ENCODE measurements at regions not wholly inside any gene's neighbourhood (a gene's known extent, or its start where the extent isn't known, plus 50 kb on each side); places are given as distances from the start of the nearest gene placed in this dataset.

DNA sequence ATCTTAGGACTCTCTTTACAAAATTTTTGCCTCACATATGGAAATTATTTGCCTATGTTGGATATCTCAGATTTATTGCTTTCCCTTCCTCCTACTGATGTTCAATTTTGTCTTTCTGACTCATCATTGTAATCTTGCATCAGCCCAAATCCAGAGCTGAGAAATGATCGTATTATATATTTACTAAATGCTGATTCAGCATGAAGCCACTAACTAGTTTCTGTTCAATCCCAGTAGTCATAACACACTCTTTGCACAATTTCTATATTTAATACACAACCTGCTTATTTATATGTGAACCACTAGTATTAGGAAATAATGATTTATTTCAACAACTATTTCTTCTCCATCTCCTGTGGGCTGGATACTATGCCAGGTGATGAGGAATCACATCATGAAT is 161.1 kb upstream of the PCDH17 start:
- no peak for TF ChIP-seq RAD21 (IDR thresholded peaks at IDR 0.05; ENCODE audit: low read depth)
- TF ChIP-seq EZH2 (IDR thresholded peaks at IDR 0.05), result no peak
- no peak for TF ChIP-seq SIN3A (IDR thresholded peaks at IDR 0.05; ENCODE audit: low read depth)
- TF ChIP-seq, protein P1, sequence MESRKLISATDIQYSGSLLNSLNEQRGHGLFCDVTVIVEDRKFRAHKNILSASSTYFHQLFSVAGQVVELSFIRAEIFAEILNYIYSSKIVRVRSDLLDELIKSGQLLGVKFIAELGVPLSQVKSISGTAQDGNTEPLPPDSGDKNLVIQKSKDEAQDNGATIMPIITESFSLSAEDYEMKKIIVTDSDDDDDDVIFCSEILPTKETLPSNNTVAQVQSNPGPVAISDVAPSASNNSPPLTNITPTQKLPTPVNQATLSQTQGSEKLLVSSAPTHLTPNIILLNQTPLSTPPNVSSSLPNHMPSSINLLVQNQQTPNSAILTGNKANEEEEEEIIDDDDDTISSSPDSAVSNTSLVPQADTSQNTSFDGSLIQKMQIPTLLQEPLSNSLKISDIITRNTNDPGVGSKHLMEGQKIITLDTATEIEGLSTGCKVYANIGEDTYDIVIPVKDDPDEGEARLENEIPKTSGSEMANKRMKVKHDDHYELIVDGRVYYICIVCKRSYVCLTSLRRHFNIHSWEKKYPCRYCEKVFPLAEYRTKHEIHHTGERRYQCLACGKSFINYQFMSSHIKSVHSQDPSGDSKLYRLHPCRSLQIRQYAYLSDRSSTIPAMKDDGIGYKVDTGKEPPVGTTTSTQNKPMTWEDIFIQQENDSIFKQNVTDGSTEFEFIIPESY (IDR thresholded peaks at IDR 0.05; ENCODE audit: extremely low read depth, insufficient replicate concordance, low read length), result no peak
- no peak for TF ChIP-seq POLR2A (IDR thresholded peaks at IDR 0.05; ENCODE audit: borderline replicate concordance, extremely low read depth, insufficient read depth, insufficient read length)
- no peak for TF ChIP-seq EZH2phosphoT487 (IDR thresholded peaks at IDR 0.05; ENCODE audit: borderline replicate concordance)
- TF ChIP-seq, protein P2, sequence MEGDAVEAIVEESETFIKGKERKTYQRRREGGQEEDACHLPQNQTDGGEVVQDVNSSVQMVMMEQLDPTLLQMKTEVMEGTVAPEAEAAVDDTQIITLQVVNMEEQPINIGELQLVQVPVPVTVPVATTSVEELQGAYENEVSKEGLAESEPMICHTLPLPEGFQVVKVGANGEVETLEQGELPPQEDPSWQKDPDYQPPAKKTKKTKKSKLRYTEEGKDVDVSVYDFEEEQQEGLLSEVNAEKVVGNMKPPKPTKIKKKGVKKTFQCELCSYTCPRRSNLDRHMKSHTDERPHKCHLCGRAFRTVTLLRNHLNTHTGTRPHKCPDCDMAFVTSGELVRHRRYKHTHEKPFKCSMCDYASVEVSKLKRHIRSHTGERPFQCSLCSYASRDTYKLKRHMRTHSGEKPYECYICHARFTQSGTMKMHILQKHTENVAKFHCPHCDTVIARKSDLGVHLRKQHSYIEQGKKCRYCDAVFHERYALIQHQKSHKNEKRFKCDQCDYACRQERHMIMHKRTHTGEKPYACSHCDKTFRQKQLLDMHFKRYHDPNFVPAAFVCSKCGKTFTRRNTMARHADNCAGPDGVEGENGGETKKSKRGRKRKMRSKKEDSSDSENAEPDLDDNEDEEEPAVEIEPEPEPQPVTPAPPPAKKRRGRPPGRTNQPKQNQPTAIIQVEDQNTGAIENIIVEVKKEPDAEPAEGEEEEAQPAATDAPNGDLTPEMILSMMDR (IDR thresholded peaks at IDR 0.05 in 2 of 3, conservative IDR thresholded peaks at IDR 0.05 in 1 of 3; ENCODE audit: borderline replicate concordance in 1 of 3, insufficient read depth in 1 of 3, low read depth in 2 of 3, low read length in 2 of 3), result no peak
- TF ChIP-seq ELF1 (IDR thresholded peaks at IDR 0.05; ENCODE audit: borderline replicate concordance, low read depth), result no peak
- no peak for TF ChIP-seq TCF7L2 (IDR thresholded peaks at IDR 0.05; ENCODE audit: borderline replicate concordance, extremely low read depth, insufficient read depth, insufficient read length)
- TF ChIP-seq CEBPB (IDR thresholded peaks at IDR 0.05; ENCODE audit: low read depth), result no peak
- no peak for TF ChIP-seq CBX3 (IDR thresholded peaks at IDR 0.05; ENCODE audit: low read depth)
- TF ChIP-seq ZFX (IDR thresholded peaks at IDR 0.05), result no peak
- TF ChIP-seq EGR1 (IDR thresholded peaks at IDR 0.05; ENCODE audit: low read depth), result no peak
- TF ChIP-seq, protein P3, sequence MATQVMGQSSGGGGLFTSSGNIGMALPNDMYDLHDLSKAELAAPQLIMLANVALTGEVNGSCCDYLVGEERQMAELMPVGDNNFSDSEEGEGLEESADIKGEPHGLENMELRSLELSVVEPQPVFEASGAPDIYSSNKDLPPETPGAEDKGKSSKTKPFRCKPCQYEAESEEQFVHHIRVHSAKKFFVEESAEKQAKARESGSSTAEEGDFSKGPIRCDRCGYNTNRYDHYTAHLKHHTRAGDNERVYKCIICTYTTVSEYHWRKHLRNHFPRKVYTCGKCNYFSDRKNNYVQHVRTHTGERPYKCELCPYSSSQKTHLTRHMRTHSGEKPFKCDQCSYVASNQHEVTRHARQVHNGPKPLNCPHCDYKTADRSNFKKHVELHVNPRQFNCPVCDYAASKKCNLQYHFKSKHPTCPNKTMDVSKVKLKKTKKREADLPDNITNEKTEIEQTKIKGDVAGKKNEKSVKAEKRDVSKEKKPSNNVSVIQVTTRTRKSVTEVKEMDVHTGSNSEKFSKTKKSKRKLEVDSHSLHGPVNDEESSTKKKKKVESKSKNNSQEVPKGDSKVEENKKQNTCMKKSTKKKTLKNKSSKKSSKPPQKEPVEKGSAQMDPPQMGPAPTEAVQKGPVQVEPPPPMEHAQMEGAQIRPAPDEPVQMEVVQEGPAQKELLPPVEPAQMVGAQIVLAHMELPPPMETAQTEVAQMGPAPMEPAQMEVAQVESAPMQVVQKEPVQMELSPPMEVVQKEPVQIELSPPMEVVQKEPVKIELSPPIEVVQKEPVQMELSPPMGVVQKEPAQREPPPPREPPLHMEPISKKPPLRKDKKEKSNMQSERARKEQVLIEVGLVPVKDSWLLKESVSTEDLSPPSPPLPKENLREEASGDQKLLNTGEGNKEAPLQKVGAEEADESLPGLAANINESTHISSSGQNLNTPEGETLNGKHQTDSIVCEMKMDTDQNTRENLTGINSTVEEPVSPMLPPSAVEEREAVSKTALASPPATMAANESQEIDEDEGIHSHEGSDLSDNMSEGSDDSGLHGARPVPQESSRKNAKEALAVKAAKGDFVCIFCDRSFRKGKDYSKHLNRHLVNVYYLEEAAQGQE (IDR thresholded peaks at IDR 0.05; ENCODE audit: low read depth), result no peak
